ENCODE measurements at regions not wholly inside any gene's neighbourhood (a gene's known extent, or its start where the extent isn't known, plus 50 kb on each side); places are given as distances from the start of the nearest gene placed in this dataset.

GRCh38 chr13:61146158-61146557, 269.5 kb downstream of the PCDH20 start:
- TF ChIP-seq CTCF (IDR thresholded peaks at IDR 0.05) (no peak), POLR2A (IDR thresholded peaks at IDR 0.05) (no peak)
